Tibial nerve (tissue), 4 donors: ENCODE measurements at regions not wholly inside any gene's neighbourhood (a gene's known extent, or its start where the extent isn't known, plus 50 kb on each side); places are given as distances from the start of the nearest gene placed in this dataset.

Experiments used
- CTCF ChIP-seq, 5 experiments: fragments of 200-600 bp in 3 of 5; fragments of 450-650 bp in 2 of 5; sonication (generic) in 3 of 5; IDR thresholded peaks; one replicate each; pipeline ENCODE4 v1.5.1; 2016 to 2019; ENCODE audit warnings: antibody characterized with exemption in 5 of 5, mild to moderate bottlenecking in 3 of 5, moderate library complexity in 2 of 5
- EP300 ChIP-seq, 2 donors: sonication (generic); formaldehyde crosslinking; IDR thresholded peaks; one replicate each; pipeline ENCODE4 v1.6.1; 2017; ENCODE audit warnings: antibody characterized with exemption in 2 of 2, mild to moderate bottlenecking in 1 of 2

GRCh38 chr12:3923021-3923420 is 49.8 kb upstream of the PARP11 start:
- TF ChIP-seq CTCF (IDR thresholded peaks at IDR 0.05) = no peak
- no peak for TF ChIP-seq EP300 (IDR thresholded peaks at IDR 0.05)
